Activated T-cell treated with anti-CD3 and anti-CD28 coated beads for 4 hours (primary cell): ENCODE measurements at regions not wholly inside any gene's neighbourhood (a gene's known extent, or its start where the extent isn't known, plus 50 kb on each side); places are given as distances from the start of the nearest gene placed in this dataset.
"Not testable (repeated sequence)": the region's sequence is repeated elsewhere in the genome, so short reads cannot be mapped to it uniquely, and the experiment has no call there.

ENCODE experiments used
- DNase-seq: peaks from one replicate; pipeline ENCODE4 v3.0.0-alpha.2; 2020

GRCh38 chr5:99544356-99544755, 615.5 kb upstream of the CHD1 start:
- no peak for DNase-seq

GRCh38 chr5:99543841-99544240, 615.0 kb upstream of the CHD1 start:
- DNase-seq, result no peak

GRCh38 chr5:99534241-99534640, 605.4 kb upstream of the CHD1 start:
- not testable (repeated sequence) for DNase-seq

- DNase-seq, result not testable (repeated sequence)
Measured at GRCh38 chr5:99521666-99522065, 592.9 kb upstream of the CHD1 start.

DNA sequence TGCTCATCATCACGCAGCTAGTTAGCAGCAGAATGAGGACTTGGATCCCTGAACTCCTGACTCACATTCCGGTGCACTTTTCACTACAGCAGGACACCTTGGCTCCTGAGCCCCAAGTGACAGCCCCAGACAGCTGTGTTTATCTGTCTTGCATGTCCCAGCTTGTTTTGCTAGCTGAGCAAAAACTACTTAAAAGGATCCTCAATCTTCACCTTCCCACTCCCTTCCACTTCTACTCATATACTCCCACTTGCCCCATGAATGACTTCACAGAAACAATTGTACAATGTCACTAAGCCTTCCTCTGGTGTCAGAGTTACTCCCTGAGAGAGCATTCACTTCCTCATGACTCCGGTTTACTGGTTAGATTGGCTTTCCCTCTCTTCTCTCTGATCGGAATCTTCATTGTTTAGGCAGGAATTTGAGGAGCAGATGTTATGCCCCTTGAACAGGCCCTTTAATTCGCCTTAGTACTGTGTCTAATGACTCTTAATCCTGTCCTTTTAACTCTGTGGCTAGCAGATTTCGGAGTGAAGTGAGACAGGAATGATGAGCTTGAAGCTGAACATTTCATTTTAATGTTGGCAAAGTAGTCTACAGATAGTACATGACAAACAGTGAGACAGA, 587.2 kb upstream of the CHD1 start:
- DNase-seq, result not testable (repeated sequence)

DNA sequence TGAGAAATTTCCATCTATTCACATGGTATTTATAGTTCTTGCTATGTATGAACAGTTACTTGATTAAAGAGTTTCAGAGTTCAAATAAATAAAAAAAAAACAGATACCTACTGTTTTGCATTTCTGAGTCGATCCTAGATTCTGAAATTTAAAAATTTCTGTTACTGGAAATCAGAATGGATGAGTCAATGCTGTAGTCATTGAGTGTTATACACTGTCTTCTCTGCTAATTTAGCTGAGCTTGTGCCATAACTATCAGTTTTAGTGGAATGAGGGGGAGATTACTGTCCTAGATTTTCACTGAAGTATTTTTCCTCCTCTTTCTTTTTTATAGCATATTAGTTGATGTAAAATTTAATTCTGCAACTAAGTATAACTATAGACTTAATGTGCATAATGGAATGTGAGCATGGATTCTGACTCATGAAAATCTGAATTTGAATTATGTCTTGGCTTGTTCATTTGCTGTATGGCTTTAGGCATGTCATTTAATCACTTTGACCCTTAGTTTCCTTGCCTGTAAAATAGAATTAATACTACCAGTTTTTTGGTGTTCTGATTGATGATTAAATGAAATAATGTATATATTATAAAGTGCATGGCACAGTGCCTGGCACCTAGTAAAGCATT, 581.5 kb upstream of the CHD1 start:
- DNase-seq, result not testable (repeated sequence)

GRCh38 chr5:99509064-99509463, 580.3 kb upstream of the CHD1 start:
- not testable (repeated sequence) for DNase-seq

GRCh38 chr5:99495456-99495855, 566.6 kb upstream of the CHD1 start:
- not testable (repeated sequence) for DNase-seq

- DNase-seq, result not testable (repeated sequence)
Measured at GRCh38 chr5:99478450-99478849, 549.6 kb upstream of the CHD1 start.

- not testable (repeated sequence) for DNase-seq
Measured at GRCh38 chr5:99473328-99473727, 544.5 kb upstream of the CHD1 start.

DNA sequence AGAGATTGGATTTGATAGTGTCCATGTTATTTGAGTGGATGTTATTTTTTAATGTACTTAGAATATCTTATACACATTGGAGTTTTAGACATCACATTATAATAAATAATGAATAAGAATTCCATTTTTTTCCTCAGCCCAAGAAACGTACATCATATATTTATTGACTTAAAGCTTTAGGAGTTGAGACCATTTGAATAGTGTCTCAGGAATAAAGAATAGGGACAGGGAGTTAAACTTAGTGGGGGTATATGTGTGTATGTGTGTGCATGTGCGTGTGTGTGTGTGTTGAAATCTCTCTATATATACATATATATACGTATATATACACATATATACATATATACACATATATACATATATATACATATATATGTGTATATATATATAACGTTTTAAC, 542.9 kb upstream of the CHD1 start:
- not testable (repeated sequence) for DNase-seq

DNA sequence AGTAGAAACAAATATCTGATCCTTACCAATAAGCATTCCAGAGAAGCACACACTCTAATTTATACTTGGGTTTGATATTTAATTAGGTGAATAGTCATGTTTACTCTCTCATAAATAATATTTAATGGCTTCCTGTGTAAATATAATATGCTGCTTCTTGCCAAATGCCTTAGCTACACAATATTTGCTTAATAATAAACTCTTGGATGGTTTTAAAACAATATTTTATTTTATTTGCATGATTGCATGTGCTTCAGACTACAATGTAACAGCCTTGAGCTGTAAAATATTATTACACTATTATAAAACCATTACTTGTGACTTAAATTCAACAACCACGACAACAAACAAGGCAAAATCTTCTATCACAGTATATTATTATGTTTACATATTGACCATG, 542.4 kb upstream of the CHD1 start:
- DNase-seq, result not testable (repeated sequence)

- not testable (repeated sequence) for DNase-seq
Measured at GRCh38 chr5:99470636-99471035, 541.8 kb upstream of the CHD1 start.

DNA sequence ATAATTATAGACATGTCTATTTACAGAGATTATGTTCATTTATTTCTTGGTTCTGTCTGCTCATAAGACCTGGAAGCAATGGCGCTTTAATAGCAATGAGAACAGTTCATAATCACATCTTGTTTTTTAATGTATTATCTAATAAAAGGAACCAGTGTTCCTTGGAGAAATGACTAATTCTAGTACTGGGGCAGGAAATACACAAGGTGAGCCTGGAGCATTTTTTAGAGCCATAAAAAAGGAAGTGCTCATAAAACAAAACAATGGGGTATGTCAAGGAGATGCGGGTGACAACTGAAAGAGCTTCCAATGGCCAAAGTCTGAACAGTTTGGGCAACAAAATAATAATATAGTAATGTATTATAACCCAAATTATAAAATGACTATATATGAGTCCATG, 531.9 kb upstream of the CHD1 start:
- DNase-seq, result no peak

DNA sequence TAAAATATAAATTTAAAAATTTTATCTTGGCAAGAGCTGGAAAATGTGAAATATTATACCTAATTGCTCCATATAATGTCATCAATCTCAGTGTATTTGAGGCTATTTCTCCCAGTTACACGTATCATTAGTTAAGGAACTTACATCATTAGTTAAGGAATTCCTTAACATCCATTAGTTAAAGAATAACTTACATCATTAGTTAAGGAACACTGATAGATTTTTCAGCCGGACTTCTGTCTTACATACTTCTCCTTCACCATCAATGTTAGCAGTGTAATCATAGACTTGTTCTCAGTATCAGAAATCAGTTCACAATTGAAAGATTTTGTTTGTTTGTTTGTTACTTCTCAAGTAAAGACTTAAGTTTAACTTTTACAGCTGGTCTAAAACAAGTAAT, 524.4 kb upstream of the CHD1 start:
- DNase-seq, result no peak

DNA sequence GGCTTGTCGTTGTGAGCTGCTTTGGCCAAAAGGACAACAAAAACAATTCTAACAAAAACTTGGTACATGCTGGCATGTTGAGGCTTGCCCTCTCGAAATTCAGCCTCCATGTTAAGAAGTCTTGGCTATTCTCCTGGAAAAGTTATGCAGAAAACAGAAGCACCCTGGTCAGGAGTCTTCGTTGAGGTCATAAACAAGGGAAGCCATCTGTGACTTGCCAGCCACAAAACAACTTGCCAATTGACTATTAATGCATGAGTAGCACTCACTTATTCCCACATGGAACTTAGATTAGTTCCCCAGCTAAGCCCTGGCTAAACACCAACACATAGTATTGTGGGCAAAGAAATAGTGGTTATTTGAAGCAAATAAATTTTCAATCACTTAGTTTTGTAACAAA, 521.0 kb upstream of the CHD1 start:
- DNase-seq, result no peak

GRCh38 chr5:99445805-99446204, 517.0 kb upstream of the CHD1 start:
- DNase-seq, result no peak

GRCh38 chr5:99441235-99441634, 512.4 kb upstream of the CHD1 start:
- no peak for DNase-seq

- DNase-seq, result no peak
Measured at GRCh38 chr5:99438619-99439018, 509.8 kb upstream of the CHD1 start.

- DNase-seq, result no peak
Measured at GRCh38 chr5:99437986-99438385, 509.2 kb upstream of the CHD1 start.

GRCh38 chr5:99423396-99423795, 494.6 kb upstream of the CHD1 start:
- not testable (repeated sequence) for DNase-seq

- DNase-seq, result not testable (repeated sequence)
Measured at GRCh38 chr5:99418640-99419039, 489.8 kb upstream of the CHD1 start.

DNA sequence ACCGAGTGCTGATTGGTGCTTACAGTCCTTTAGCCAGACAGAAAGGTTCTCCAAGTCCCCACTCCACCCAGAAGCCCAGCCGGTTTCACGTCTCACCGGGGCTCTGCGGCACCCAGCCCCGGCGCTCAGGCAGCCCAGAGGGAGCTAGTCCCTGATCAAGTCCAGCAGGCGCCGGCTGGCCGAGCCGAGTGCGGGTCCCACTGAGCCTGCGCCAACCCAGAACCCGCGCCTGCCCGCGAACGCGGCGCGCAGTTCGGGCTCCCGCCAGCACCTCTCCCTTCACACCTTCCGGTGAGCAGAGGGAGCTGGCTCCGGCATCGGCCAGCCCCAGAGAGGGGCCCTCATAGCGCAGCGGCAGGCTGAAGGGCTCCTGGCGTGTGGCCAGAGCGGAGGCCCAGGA, 481.6 kb upstream of the CHD1 start:
- DNase-seq, result not testable (repeated sequence)

GRCh38 chr5:99404764-99405302, 476.0 kb upstream of the CHD1 start:
- DNase-seq, result not testable (repeated sequence)

- not testable (repeated sequence) for DNase-seq
Measured at GRCh38 chr5:99400571-99400970, 471.8 kb upstream of the CHD1 start.
